ENCODE measurements at regions not wholly inside any gene's neighbourhood (a gene's known extent, or its start where the extent isn't known, plus 50 kb on each side); places are given as distances from the start of the nearest gene placed in this dataset.

DNA sequence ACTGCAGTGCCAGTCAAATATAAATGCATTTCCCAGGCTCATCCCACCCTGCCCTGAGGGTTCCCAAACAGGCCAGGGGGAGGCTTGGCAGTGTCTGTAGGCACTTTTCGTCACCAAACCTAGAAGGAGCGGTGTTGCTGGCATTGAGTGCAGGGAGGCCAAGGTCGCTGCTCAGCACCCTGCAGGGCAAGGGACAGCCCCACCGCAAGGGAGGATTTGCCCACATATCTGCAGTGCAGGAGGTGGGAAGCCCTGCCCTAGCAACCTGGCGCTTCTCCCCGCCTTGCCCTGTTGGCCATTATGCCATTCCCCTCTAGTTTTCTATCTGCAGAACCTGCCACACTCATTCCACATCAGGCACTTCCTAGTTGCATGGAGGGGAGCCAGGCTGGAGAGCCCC is 327.8 kb upstream of the ADCY2 start:
- Histone ChIP-seq H3K4me3 (ENCODE audit: insufficient read depth, low read length, poor library complexity, severe bottlenecking) (no peak overlapping the region), H3K4me2 (ENCODE audit: low read depth, low read length, poor library complexity, severe bottlenecking) (no peak overlapping the region), H3K36me3 (ENCODE audit: low read length) (no peaks in the 10 kb centered on the region), H2AFZ (ENCODE audit: low read depth, low read length, severe bottlenecking) (no peak overlapping the region), H3F3A (ENCODE audit: insufficient read depth) (no peaks in the 10 kb centered on the region), H3K79me2 (ENCODE audit: insufficient read depth, low read length) (no peaks in the 10 kb centered on the region), H3K27ac (ENCODE audit: low read depth, low read length) (no peak overlapping the region), H3K9me3 (ENCODE audit: insufficient read depth, low read length) (no peaks in the 10 kb centered on the region), H3K9ac (ENCODE audit: low read length) (no peak overlapping the region), H3K9me2 (replicated peaks; ENCODE audit: insufficient read depth, low read length) (no peaks in the 10 kb centered on the region), H3K27me3 (ENCODE audit: low read length) (no peaks in the 10 kb centered on the region), H4K20me1 (ENCODE audit: low read depth, low read length) (no peaks in the 10 kb centered on the region)
- no peak for TF ChIP-seq EZH2phosphoT487 (conservative IDR thresholded peaks at IDR 0.05; ENCODE audit: low read length)
- TF ChIP-seq, protein P1, sequence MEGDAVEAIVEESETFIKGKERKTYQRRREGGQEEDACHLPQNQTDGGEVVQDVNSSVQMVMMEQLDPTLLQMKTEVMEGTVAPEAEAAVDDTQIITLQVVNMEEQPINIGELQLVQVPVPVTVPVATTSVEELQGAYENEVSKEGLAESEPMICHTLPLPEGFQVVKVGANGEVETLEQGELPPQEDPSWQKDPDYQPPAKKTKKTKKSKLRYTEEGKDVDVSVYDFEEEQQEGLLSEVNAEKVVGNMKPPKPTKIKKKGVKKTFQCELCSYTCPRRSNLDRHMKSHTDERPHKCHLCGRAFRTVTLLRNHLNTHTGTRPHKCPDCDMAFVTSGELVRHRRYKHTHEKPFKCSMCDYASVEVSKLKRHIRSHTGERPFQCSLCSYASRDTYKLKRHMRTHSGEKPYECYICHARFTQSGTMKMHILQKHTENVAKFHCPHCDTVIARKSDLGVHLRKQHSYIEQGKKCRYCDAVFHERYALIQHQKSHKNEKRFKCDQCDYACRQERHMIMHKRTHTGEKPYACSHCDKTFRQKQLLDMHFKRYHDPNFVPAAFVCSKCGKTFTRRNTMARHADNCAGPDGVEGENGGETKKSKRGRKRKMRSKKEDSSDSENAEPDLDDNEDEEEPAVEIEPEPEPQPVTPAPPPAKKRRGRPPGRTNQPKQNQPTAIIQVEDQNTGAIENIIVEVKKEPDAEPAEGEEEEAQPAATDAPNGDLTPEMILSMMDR (IDR thresholded peaks at IDR 0.05; ENCODE audit: insufficient read depth, low read length, poor library complexity, severe bottlenecking) = no peak

DNA sequence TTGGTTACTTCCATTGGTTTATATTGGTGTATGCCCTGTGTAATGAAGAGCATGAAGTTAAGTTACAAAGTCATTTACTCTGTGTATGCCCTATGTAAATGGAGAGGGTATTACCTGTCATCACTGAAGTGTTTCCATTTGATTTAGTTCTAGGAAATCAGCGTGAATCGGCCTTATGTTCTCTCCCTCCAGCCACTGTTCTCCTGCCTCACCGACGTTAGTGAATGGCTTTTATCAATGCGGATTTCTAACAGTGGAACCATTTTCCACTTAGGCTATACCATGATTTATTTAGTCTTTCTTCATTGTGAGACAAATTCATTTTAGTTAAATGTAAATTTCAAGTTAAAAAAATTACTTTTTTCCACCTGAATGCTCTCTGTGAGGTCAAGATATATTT is 327.0 kb upstream of the ADCY2 start:
- no peak for TF ChIP-seq EZH2phosphoT487 (conservative IDR thresholded peaks at IDR 0.05; ENCODE audit: low read length)
- TF ChIP-seq, protein P1 (IDR thresholded peaks at IDR 0.05; ENCODE audit: insufficient read depth, low read length, poor library complexity, severe bottlenecking) = no peak
- Histone ChIP-seq H3K4me2 (ENCODE audit: low read depth, low read length, poor library complexity, severe bottlenecking) (no peak overlapping the region), H3F3A (ENCODE audit: insufficient read depth) (no peaks in the 10 kb centered on the region)

DNA sequence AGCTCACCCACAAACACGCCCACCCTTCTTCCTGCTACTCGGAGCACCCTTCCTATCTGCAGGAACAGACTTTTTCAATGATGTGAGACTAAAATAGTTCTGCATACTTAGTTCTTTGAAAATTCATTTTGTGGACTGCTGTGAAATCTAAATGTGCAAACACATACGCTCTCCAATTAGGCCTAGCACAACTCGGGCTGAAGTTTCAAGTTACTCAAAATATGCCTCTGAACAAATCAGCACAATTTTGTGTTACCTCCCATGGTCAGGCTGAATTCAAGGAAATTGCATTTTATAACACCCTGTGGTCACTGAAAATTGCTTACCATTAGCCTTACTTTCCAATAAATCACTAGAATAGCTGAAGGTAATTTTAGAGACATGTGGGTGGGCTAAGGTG is 323.8 kb upstream of the ADCY2 start:
- H3K27ac ChIP-seq (ENCODE audit: low read depth, low read length) = no peak overlapping the region
- no peaks in the 10 kb centered on the region for H3K79me2 ChIP-seq (ENCODE audit: insufficient read depth, low read length)
- no peaks in the 10 kb centered on the region for H3K36me3 ChIP-seq (ENCODE audit: low read length)
- H3K4me2 ChIP-seq (ENCODE audit: low read depth, low read length, poor library complexity, severe bottlenecking) = no peak overlapping the region
- H3K9me3 ChIP-seq (ENCODE audit: insufficient read depth, low read length) = no peaks in the 10 kb centered on the region
- no peak for TF ChIP-seq EZH2phosphoT487 (conservative IDR thresholded peaks at IDR 0.05; ENCODE audit: low read length)
- TF ChIP-seq, protein P1 (IDR thresholded peaks at IDR 0.05; ENCODE audit: insufficient read depth, low read length, poor library complexity, severe bottlenecking) = no peak
- no peaks in the 10 kb centered on the region for H3K27me3 ChIP-seq (ENCODE audit: low read length)
- H3K9me2 ChIP-seq (replicated peaks; ENCODE audit: insufficient read depth, low read length) = no peaks in the 10 kb centered on the region
- H3F3A ChIP-seq (ENCODE audit: insufficient read depth) = no peaks in the 10 kb centered on the region
- no peak overlapping the region for H2AFZ ChIP-seq (ENCODE audit: low read depth, low read length, severe bottlenecking)
- no peaks in the 10 kb centered on the region for H4K20me1 ChIP-seq (ENCODE audit: low read depth, low read length)
- H3K9ac ChIP-seq (ENCODE audit: low read length) = no peak overlapping the region
- H3K4me3 ChIP-seq (ENCODE audit: insufficient read depth, low read length, poor library complexity, severe bottlenecking) = no peak overlapping the region

More for the DNA sequence above, 327.0 kb upstream of the ADCY2 start:
- Histone ChIP-seq H3K9me3 (ENCODE audit: insufficient read depth, low read length) (no peaks in the 10 kb centered on the region), H3K27ac (ENCODE audit: low read depth, low read length) (no peak overlapping the region), H3K4me3 (ENCODE audit: insufficient read depth, low read length, poor library complexity, severe bottlenecking) (no peak overlapping the region), H4K20me1 (ENCODE audit: low read depth, low read length) (no peaks in the 10 kb centered on the region), H2AFZ (ENCODE audit: low read depth, low read length, severe bottlenecking) (no peak overlapping the region), H3K36me3 (ENCODE audit: low read length) (no peaks in the 10 kb centered on the region), H3K27me3 (ENCODE audit: low read length) (no peaks in the 10 kb centered on the region), H3K9ac (ENCODE audit: low read length) (no peak overlapping the region), H3K9me2 (replicated peaks; ENCODE audit: insufficient read depth, low read length) (no peaks in the 10 kb centered on the region), H3K79me2 (ENCODE audit: insufficient read depth, low read length) (no peaks in the 10 kb centered on the region)

Measured in SU-DHL-6 (cell line).